Stomach (tissue), 8 donors: ENCODE measurements at regions not wholly inside any gene's neighbourhood (a gene's known extent, or its start where the extent isn't known, plus 50 kb on each side); places are given as distances from the start of the nearest gene placed in this dataset.
"Not testable (repeated sequence)": the region's sequence is repeated elsewhere in the genome, so short reads cannot be mapped to it uniquely, and the experiment has no call there.

Source experiments
- DNase-seq, 2 donors: peaks; one replicate each; pipeline versions ENCODE4 v3.0.0 to v3.0.0-alpha.2; 2013 to 2019
- H3K27ac ChIP-seq, 5 donors: fragments of 200-600 bp in 4 of 5; sonication (generic) in 4 of 5; one replicate each; pipeline ENCODE4 v1.5.1; 2013 to 2019; ENCODE audit warnings: mild to moderate bottlenecking in 1 of 5, moderate library complexity in 1 of 5
- H3K27me3 ChIP-seq, 3 donors: fragments of 200-600 bp; sonication (generic); one replicate each; pipeline ENCODE4 v1.5.1; 2017 to 2019; ENCODE audit warnings: mixed run types in 1 of 3
- H3K36me3 ChIP-seq, 4 donors: fragments of 200-600 bp; sonication (generic); 1 replicate in 3 of 4; 2 replicates in 1 of 4; pipeline ENCODE4 v1.5.1; 2016 to 2019
- H3K4me1 ChIP-seq, 4 donors: fragments of 200-600 bp; sonication (generic); one replicate each; pipeline ENCODE4 v1.5.1; 2016 to 2019
- H3K4me3 ChIP-seq, 4 donors: fragments of 200-600 bp; sonication (generic) in 3 of 4; one replicate each; pipeline ENCODE4 v1.5.1; 2016 to 2019; ENCODE audit warnings: mild to moderate bottlenecking in 1 of 4
- H3K9me3 ChIP-seq, 4 donors: fragments of 200-600 bp; sonication (generic); one replicate each; pipeline ENCODE4 v1.5.1; 2016 to 2019
- EP300 ChIP-seq: sonication (generic); formaldehyde crosslinking; IDR thresholded peaks from one replicate; pipeline ENCODE4 v1.6.1; 2017; ENCODE audit warnings: antibody characterized with exemption
- POLR2A ChIP-seq, 4 donors: fragments of 450-650 bp; IDR thresholded peaks; one replicate each; pipeline ENCODE4 v1.6.1; 2016; ENCODE audit warnings: antibody characterized with exemption in 4 of 4, control low read depth in 2 of 4, mild to moderate bottlenecking in 1 of 4, moderate library complexity in 1 of 4
- POLR2AphosphoS5 ChIP-seq, 3 donors: sonication (generic); formaldehyde crosslinking; IDR thresholded peaks; one replicate each; pipeline ENCODE4 v1.6.1; 2016; ENCODE audit warnings: antibody characterized with exemption in 3 of 3
- WGBS, 5 donors: extraction: QIAGEN DNeasy Blood & Tissue Kit in 3 of 5; methylation state at CpG; one replicate each; pipeline versions ENCODE4 v1.1.5 to v1.1.7; 2013 to 2018; 5-methylcytosine and 5-hydroxymethylcytosine counted together
- intact Hi-C: fragments of 100-400 bp; cut with DNase I; formaldehyde crosslinking; loops from one replicate; pipeline ENCODE4 v1.15.1; 2023; ENCODE audit warnings: low total_unique reads
- TF ChIP-seq, protein P1 (sequence below), 7 experiments: fragments of 450-650 bp in 4 of 7; fragments of 200-600 bp in 3 of 7; sonication (generic) in 3 of 7; IDR thresholded peaks; one replicate each; pipeline ENCODE4 v1.5.1; 2016 to 2019; ENCODE audit warnings: antibody characterized with exemption in 7 of 7, control low read depth in 2 of 7, mild to moderate bottlenecking in 1 of 7
- donor health status: healthy with polysubstance abuse.
- donor health status: Bipolar disorder and iron deficiency.
- donor health status: healthy.

DNA sequence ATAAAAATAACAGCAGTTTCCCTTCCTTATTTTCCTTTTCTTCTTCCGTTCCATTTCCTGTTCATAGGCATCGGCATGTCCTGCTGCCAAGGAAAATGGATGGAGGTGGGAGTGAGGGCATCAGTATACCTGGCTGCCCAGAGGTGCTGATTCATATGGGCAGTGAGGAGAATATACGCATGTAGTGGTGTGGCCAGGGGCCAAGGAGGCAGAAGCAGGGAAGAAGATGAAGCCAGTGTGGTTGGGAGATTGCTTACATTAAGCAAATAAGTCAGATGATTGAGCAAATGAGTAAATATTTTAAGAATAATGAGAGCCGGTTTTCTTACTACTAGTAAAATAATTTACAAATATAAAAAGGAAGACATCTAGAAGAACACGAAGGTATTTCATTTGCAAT lies 344.9 kb upstream of the PAPPA start:
- no peak overlapping the region for H3K4me3 ChIP-seq

DNA sequence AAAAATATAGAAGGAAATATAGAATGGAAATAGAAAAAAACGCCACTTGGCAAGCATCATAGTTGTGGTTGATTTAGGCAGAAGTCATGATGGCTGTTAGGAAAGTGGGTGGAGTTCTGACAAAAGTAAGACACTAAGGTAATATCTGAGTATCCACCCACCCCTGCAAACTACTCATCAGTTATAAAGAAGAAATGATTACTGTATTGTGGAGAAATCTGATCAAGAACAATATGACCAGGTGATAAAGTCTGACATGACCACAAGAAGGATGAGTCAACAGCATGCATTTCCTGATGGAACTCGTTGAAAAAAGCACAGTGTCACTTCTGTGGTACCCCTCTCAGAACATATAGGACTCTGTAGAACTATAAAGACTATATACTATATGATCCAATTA lies 343.4 kb upstream of the PAPPA start:
- 54 to 74% (median 57%) methylated on average over 2 of the region's 2 CpGs for WGBS, 5 donors
- DNase-seq: no peak
- Histone ChIP-seq H3K4me1 (no peaks in the 10 kb centered on the region), H3K27me3 (no peaks in the 10 kb centered on the region), H3K4me3 (no peak overlapping the region), H3K36me3 (no peaks in the 10 kb centered on the region), H3K9me3 (no peaks in the 10 kb centered on the region), H3K27ac (no peak overlapping the region)
- TF ChIP-seq EP300: no peak
- TF ChIP-seq, protein P1, sequence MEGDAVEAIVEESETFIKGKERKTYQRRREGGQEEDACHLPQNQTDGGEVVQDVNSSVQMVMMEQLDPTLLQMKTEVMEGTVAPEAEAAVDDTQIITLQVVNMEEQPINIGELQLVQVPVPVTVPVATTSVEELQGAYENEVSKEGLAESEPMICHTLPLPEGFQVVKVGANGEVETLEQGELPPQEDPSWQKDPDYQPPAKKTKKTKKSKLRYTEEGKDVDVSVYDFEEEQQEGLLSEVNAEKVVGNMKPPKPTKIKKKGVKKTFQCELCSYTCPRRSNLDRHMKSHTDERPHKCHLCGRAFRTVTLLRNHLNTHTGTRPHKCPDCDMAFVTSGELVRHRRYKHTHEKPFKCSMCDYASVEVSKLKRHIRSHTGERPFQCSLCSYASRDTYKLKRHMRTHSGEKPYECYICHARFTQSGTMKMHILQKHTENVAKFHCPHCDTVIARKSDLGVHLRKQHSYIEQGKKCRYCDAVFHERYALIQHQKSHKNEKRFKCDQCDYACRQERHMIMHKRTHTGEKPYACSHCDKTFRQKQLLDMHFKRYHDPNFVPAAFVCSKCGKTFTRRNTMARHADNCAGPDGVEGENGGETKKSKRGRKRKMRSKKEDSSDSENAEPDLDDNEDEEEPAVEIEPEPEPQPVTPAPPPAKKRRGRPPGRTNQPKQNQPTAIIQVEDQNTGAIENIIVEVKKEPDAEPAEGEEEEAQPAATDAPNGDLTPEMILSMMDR (IDR thresholded peaks at IDR 0.05): no peak
- intact Hi-C loops: no loop called here

More for the DNA sequence above, 344.9 kb upstream of the PAPPA start:
- intact Hi-C loops: no loop called here
- TF ChIP-seq EP300 (no peak), POLR2AphosphoS5 (IDR thresholded peaks at IDR 0.05) (no peak), POLR2A (IDR thresholded peaks at IDR 0.05) (no peak)
- TF ChIP-seq, protein P1 (IDR thresholded peaks at IDR 0.05): no peak
- Histone ChIP-seq H3K4me1 (no peaks in the 10 kb centered on the region), H3K9me3 (peaks cover 0 to 8% (median 0%) of the 10 kb centered on the region in 4 donors), H3K36me3 (no peaks in the 10 kb centered on the region), H3K27ac (no peak overlapping the region), H3K27me3 (no peaks in the 10 kb centered on the region)
- WGBS, 5 donors: 55 to 70% (median 63%) methylated on average over 5 of the region's 5 CpGs
- no peak for DNase-seq

DNA sequence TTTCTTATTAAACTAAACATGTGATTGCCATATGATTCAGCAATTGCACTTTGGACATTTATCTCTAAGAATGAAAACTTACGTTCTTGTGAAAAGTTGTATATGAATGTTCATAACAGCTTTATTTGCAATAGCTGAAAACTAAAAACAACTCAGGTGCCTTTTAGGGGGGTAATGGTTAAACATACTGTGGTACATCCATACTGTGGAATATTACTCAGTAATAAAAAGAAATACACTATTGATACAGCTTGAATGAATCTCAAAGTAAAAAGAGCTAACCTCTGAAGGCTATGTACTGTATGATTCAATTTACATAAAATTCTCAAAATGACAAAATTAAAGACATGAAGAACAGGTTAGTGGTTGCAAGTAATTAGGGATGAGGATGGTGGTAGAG lies 339.5 kb upstream of the PAPPA start:
- H3K27ac ChIP-seq: no peak overlapping the region
- H3K9me3 ChIP-seq: no peaks in the 10 kb centered on the region
- H3K4me3 ChIP-seq: no peak overlapping the region
- intact Hi-C loops: no loop called here
- H3K36me3 ChIP-seq: no peaks in the 10 kb centered on the region
- no peaks in the 10 kb centered on the region for H3K27me3 ChIP-seq
- DNase-seq: no peak
- WGBS, 5 donors: 92 to 98% (median 95%) methylated on average over 1 of the region's 1 CpG
- H3K4me1 ChIP-seq: no peaks in the 10 kb centered on the region
- no peak for TF ChIP-seq POLR2A (IDR thresholded peaks at IDR 0.05)

DNA sequence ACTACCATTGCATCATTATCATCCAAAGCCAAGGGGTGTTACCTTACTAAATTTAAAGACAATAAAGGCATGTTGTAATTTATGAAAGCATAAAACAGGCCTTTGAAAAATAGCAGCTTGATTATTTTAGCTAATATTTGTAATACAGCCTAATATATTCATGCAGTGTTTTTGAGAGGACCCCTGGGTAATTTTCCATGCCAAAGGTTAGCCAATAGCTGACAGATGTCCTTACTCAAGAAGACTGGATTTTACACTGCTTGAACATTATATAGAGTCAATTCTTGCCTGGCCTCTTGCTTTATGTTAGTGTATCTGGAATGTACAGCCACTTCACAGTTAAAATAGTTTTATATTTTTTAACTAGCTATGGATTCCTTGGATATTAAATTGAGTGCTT lies 337.8 kb upstream of the PAPPA start:
- Histone ChIP-seq H3K4me3 (no peak overlapping the region), H3K9me3 (no peaks in the 10 kb centered on the region), H3K36me3 (no peaks in the 10 kb centered on the region), H3K4me1 (no peaks in the 10 kb centered on the region), H3K27me3 (no peaks in the 10 kb centered on the region), H3K27ac (no peak overlapping the region)
- peak in 1 of 2 donors; percentile 31 for DNase-seq
- intact Hi-C loops: no loop called here
- no peak for TF ChIP-seq EP300
- TF ChIP-seq POLR2A (IDR thresholded peaks at IDR 0.05): no peak
- no peak for TF ChIP-seq POLR2AphosphoS5 (IDR thresholded peaks at IDR 0.05)
- TF ChIP-seq, protein P1 (IDR thresholded peaks at IDR 0.05): no peak

DNA sequence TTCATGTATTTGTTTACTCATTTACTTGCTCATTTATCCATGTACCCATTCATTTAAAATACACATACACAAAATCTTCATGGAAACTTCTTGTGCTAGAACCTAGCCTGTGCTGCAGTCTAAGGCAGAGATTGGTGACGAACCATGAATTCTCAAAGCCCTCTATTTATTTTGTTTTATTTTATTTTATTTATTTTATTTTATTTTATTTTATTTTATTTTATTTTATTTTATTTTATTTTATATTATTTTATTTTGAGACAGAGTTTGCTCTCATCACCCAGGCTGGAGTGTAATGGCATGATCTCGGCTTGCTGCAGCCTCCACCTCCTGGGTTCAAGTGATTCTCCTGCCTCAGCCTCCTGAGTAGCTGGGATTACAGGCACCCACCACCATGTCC lies 334.9 kb upstream of the PAPPA start:
- intact Hi-C loops, H3K27me3 ChIP-seq, H3K4me1 ChIP-seq, H3K27ac ChIP-seq, H3K9me3 ChIP-seq, H3K36me3 ChIP-seq, H3K4me3 ChIP-seq, DNase-seq: not testable (repeated sequence)
- WGBS, 5 donors: 82 to 94% (median 90%) methylated on average over 2 of the region's 2 CpGs

DNA sequence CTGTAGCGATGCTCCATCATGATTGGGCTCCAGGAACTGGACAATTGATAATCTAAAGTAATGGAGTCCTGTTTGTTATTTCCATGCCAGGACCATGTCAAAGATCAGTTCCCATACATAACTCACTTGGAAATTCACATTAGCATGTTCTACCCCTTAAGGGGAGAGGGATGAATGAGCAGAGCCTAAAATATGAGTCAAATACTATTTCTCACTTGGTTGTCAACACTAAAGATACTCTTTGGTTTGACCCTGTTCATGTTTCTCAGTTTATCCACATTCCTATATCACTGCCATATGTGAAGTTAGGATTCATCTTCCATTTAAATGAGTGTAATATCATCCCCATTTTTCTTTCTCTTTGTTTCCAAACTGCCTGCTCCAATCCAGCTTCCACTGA lies 321.6 kb upstream of the PAPPA start:
- WGBS, 5 donors: 83 to 93% (median 90%) methylated on average over 1 of the region's 1 CpG
- DNase-seq: no peak
- no peak for TF ChIP-seq EP300
- TF ChIP-seq POLR2AphosphoS5 (IDR thresholded peaks at IDR 0.05): no peak
- TF ChIP-seq, protein P1 (IDR thresholded peaks at IDR 0.05): no peak
- TF ChIP-seq POLR2A (IDR thresholded peaks at IDR 0.05): no peak
- H3K27ac ChIP-seq: no peak overlapping the region
- no peaks in the 10 kb centered on the region for H3K9me3 ChIP-seq
- no peaks in the 10 kb centered on the region for H3K36me3 ChIP-seq
- H3K4me1 ChIP-seq: no peaks in the 10 kb centered on the region
- no peaks in the 10 kb centered on the region for H3K27me3 ChIP-seq
- H3K4me3 ChIP-seq: no peak overlapping the region
- intact Hi-C loops: no loop called here
